HUES64 (cell line): ENCODE measurements at regions not wholly inside any gene's neighbourhood (a gene's known extent, or its start where the extent isn't known, plus 50 kb on each side); places are given as distances from the start of the nearest gene placed in this dataset.
"Not testable (repeated sequence)": the region's sequence is repeated elsewhere in the genome, so short reads cannot be mapped to it uniquely, and the experiment has no call there.

Experiments used
- H3K27ac ChIP-seq: 2 replicates; pipeline ENCODE4 v1.7.0; 2013; ENCODE audit warnings: low read depth, low read length, inconsistent platforms
- H3K27me3 ChIP-seq: 2 replicates; pipeline ENCODE4 v1.6.1; 2013; ENCODE audit warnings: mild to moderate bottlenecking, low read length; ENCODE audit not compliant: insufficient read depth
- H3K36me3 ChIP-seq: 2 replicates; pipeline ENCODE4 v1.6.1; 2013; ENCODE audit warnings: mild to moderate bottlenecking, low read length; ENCODE audit not compliant: insufficient read depth
- H3K4me1 ChIP-seq: 2 replicates; pipeline ENCODE4 v1.6.1; 2013; ENCODE audit warnings: mild to moderate bottlenecking, low read length, moderate library complexity; ENCODE audit not compliant: insufficient read depth
- H3K4me3 ChIP-seq: 2 replicates; pipeline ENCODE4 v1.5.1; 2013; ENCODE audit warnings: mild to moderate bottlenecking, low read length, moderate library complexity
- H3K9ac ChIP-seq: 2 replicates; pipeline ENCODE4 v1.6.1; 2013; ENCODE audit warnings: mild to moderate bottlenecking, low read depth, low read length
- H3K9me3 ChIP-seq: 2 replicates; pipeline ENCODE4 v1.6.1; 2013; ENCODE audit warnings: low read depth, low read length; ENCODE audit not compliant: insufficient read depth
- WGBS: fragments of 150-250, 120-280 bp; methylation state at CpG from one replicate; pipeline ENCODE4 v1.1.7; 2013; ENCODE audit warnings: missing lambda C conversion rate; 5-methylcytosine and 5-hydroxymethylcytosine counted together

DNA sequence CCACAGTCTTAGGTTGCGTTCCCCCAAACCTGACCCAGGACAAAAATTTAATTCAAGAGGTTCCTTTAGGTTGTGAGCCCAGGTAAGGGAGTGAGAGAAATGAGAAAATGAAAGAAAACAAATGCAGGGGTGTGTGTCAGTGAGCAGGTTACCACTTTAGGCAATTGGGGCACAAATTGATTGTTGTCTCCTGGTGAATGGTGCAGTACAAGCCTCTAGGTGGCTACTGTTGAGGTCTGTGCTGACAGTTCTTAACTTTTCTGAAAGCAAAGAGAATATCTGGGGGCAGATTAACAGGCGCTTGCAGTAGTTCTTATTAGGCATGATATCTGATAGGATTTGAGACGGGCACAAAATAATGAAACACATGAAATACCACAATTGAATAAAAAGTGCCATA is 894.6 kb downstream of the FAM181B start:
- no peak overlapping the region for H3K9ac ChIP-seq
- no peaks in the 10 kb centered on the region for H3K4me1 ChIP-seq
- no peaks in the 10 kb centered on the region for H3K27me3 ChIP-seq
- H3K36me3 ChIP-seq: no peaks in the 10 kb centered on the region
- no peak overlapping the region for H3K27ac ChIP-seq
- H3K4me3 ChIP-seq: no peak overlapping the region
- no peaks in the 10 kb centered on the region for H3K9me3 ChIP-seq
- WGBS: 93% methylated on average over 3 of the region's 3 CpGs

DNA sequence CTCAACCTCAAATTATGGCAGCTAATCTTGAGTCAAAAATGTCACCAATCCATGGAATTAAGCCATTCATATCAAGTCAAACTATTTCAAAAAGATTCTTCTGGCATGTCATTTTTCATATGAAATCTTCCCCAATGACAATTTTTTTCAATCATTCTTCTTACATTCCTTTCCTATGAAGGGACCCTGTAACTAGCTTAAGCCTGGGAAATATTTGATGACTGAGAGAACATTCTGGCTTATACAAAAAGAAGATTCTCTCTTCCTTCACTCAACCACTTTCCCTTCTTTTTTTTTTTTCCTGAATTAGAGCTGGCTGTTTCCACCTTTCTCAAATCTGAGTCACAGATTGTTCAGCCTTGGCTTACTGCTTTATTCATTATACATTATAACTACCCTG is 903.7 kb downstream of the FAM181B start:
- Histone ChIP-seq H3K36me3 (no peaks in the 10 kb centered on the region), H3K9me3 (no peaks in the 10 kb centered on the region), H3K27me3 (no peaks in the 10 kb centered on the region), H3K9ac (no peak overlapping the region), H3K4me1 (no peaks in the 10 kb centered on the region), H3K4me3 (no peak overlapping the region), H3K27ac (no peak overlapping the region)

DNA sequence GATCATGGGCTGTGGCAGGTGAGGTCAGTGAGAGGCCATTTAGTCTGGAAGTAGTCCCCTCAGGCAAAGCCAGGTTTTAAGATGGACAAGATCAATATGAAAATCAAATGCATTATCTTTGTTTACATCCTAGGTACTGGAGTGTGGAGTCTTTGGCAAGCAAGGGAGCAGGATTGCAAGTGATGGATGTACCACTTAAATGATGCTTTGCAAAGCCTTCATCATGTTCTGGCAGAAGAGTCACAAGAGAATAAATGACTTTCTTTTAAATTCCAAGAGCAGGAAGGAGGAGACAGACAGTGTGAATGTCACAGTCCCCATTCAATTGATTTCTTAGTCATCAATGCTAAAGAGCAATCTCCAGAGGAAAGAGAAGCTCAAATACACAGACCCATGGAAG is 908.3 kb downstream of the FAM181B start:
- H3K36me3 ChIP-seq: no peaks in the 10 kb centered on the region

DNA sequence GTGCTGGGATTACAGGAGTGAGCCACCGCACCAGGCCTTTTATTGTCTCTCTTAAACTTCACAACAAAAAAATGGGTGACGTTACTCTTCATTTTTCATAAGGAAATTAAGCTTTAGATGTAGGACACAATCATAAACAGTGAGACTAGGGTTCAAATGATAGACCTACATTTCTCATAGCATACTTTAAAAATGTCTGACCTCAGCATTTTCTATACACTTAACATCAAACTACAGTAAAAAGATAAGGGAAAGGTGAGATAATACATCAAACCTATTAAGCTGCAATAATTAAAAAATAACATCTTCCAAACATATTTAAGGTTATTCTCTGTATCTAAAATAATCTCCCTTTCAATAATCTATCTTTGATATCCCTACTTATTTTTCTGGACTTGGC is 914.2 kb downstream of the FAM181B start:
- no peak overlapping the region for H3K27ac ChIP-seq
- no peak overlapping the region for H3K9ac ChIP-seq
- H3K4me1 ChIP-seq: peaks cover 21% of the 10 kb centered on the region
- H3K36me3 ChIP-seq: no peaks in the 10 kb centered on the region
- no peaks in the 10 kb centered on the region for H3K27me3 ChIP-seq
- no peaks in the 10 kb centered on the region for H3K9me3 ChIP-seq
- H3K4me3 ChIP-seq: no peak overlapping the region
- 100% methylated on average over 1 of the region's 2 CpGs for WGBS

More for the DNA sequence above, 908.3 kb downstream of the FAM181B start:
- H3K9me3 ChIP-seq: no peaks in the 10 kb centered on the region
- H3K9ac ChIP-seq: no peak overlapping the region
- no peaks in the 10 kb centered on the region for H3K27me3 ChIP-seq
- peaks cover 12% of the 10 kb centered on the region for H3K4me1 ChIP-seq
- no peak overlapping the region for H3K4me3 ChIP-seq
- no peak overlapping the region for H3K27ac ChIP-seq

DNA sequence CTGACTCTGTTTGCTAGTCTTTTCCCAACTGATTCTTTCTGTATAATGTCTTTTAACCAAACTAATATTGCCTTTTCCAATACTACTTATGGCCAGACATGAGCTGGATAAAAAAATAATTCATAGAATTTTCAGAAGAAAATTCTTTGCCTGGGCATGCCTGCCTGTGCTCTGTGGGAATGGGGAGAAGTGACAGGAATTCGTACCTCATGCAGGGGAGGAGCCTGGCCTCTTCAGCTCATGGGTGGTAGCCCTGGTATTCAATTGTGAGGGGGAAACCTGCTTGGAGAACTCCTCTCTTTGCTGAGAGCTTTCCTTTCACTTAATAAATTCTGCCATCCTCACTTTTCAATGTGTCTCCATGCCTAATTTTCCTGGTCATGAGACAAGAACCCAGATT is 928.8 kb downstream of the FAM181B start:
- Histone ChIP-seq H3K9me3 (no peaks in the 10 kb centered on the region), H3K9ac (no peak overlapping the region), H3K4me3 (no peak overlapping the region), H3K36me3 (no peaks in the 10 kb centered on the region), H3K27me3 (no peaks in the 10 kb centered on the region), H3K27ac (no peak overlapping the region), H3K4me1 (no peaks in the 10 kb centered on the region)
- WGBS: no CpG with 5 or more reads among the region's 1 CpG

DNA sequence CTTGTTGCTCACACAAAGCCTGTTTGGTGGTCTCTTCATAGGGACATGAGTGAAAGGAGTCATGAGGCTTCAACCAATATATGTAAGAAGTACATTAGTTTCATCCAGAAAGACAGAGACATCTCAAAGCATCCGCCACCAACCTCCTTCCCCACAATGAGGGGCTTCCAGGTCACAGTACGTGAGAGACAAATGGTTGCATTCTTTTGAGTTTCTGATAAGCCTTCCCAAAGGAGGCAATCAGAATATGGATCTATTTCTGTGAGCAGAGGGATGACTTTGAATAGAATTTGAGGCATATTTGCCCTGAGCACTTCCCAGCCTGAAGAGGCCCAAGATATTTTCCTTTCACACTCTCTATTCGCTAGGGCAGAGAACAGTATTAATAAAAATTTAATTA is 931.1 kb downstream of the FAM181B start:
- Histone ChIP-seq H3K27me3 (no peaks in the 10 kb centered on the region), H3K9ac (no peak overlapping the region), H3K36me3 (no peaks in the 10 kb centered on the region), H3K9me3 (no peaks in the 10 kb centered on the region), H3K4me1 (no peaks in the 10 kb centered on the region), H3K27ac (no peak overlapping the region), H3K4me3 (no peak overlapping the region)
- no CpG with 5 or more reads among the region's 3 CpGs for WGBS

DNA sequence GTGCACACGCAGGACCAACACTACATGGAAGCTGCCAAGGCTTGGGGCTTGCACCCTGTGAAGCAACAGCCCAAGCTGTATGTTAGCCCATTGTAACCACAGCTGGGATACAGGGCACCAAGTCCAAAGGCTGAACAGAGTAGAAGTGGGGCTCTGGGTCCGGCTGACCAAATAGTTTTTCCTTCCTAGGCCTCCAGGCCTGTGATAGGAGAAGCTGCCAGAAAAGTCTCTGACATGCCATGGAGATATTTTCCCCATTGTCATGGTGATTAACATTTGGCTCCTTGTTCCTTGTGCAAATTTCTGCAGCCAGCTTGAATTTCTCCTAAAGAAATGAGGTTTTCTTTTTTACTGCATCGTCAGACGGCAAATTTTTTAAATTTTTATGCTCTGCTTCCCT is 941.2 kb downstream of the FAM181B start:
- Histone ChIP-seq H3K27ac (no peak overlapping the region), H3K27me3 (no peaks in the 10 kb centered on the region)
- no CpG with 5 or more reads among the region's 4 CpGs for WGBS

DNA sequence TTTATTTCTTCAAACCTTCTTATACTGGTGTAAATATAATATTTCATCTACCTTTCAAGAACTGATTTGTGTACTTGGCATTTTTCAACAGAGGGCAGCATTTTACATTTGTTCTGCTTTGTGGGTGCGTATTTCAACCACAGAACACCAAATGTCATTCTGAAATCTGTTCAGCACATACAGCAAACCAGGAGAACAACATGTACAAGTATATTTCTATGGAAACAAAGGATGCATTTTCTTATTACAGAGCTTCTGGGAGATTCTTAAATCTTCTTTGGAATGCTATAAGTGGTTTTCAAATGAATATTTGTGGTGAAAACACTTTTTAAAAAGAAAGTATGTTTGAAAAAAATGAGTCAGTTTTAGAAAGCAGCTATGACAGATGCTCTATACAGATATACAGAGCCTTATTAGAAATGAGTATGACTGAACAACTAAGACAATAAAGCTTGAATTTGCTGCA is 946.0 kb downstream of the FAM181B start:
- 83% methylated on average over 1 of the region's 1 CpG for WGBS
- H3K4me3 ChIP-seq: no peak overlapping the region

More for the DNA sequence above, 941.2 kb downstream of the FAM181B start:
- H3K4me3 ChIP-seq: no peak overlapping the region
- no peaks in the 10 kb centered on the region for H3K4me1 ChIP-seq
- no peaks in the 10 kb centered on the region for H3K36me3 ChIP-seq
- no peaks in the 10 kb centered on the region for H3K9me3 ChIP-seq
- H3K9ac ChIP-seq: no peak overlapping the region

DNA sequence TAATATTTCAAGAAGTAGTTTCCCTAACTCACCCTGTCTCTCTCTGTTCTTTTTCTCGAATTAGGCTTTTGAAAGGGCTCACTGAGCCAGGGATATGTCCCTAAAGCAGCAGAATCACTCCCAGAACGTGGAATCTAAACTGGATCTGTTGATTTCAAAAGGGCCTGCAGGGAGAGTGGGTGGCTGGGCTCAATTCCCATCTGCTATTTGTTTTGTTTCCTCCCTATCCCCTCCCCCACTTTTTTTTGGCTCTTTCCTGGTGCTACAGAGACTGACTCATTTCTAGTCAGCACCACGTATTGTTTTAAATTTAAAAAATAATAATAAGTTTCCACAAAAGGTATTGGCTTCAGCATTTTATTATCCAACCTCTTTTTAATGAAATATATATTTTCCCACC is 961.5 kb downstream of the FAM181B start:
- no peaks in the 10 kb centered on the region for H3K27me3 ChIP-seq
- 30% methylated on average over 2 of the region's 3 CpGs for WGBS
- no peak overlapping the region for H3K9ac ChIP-seq
- no peaks in the 10 kb centered on the region for H3K36me3 ChIP-seq
- H3K4me1 ChIP-seq: peaks cover 18% of the 10 kb centered on the region
- no peaks in the 10 kb centered on the region for H3K9me3 ChIP-seq
- no peak overlapping the region for H3K4me3 ChIP-seq
- H3K27ac ChIP-seq: no peak overlapping the region; the same call in none of the 2 replicates

More for the DNA sequence above, 946.0 kb downstream of the FAM181B start:
- H3K9me3 ChIP-seq: no peaks in the 10 kb centered on the region
- no peaks in the 10 kb centered on the region for H3K36me3 ChIP-seq
- H3K9ac ChIP-seq: no peak overlapping the region
- H3K27ac ChIP-seq: no peak overlapping the region
- no peaks in the 10 kb centered on the region for H3K4me1 ChIP-seq
- no peaks in the 10 kb centered on the region for H3K27me3 ChIP-seq

DNA sequence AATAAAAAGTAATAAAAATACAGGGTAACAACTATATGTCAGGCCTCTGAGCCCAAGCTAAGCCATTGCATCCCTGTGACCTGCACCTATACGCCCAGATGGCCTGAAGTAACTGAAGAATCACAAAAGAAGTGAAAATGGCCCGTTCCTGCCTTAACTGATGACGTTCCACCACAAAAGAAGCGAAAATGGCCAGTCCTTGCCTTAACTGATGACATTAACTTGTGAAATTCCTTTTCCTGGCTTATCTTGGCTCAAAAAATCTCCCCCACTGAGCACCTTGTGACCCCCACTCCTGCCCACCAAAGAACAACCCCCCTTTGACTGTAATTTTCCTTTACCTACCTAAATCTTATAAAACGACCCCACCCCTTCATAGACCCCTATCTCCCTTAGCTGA is 963.8 kb downstream of the FAM181B start:
- peaks cover 18% of the 10 kb centered on the region for H3K4me1 ChIP-seq
- H3K4me3 ChIP-seq, H3K27me3 ChIP-seq, H3K27ac ChIP-seq, H3K9me3 ChIP-seq, H3K9ac ChIP-seq, H3K36me3 ChIP-seq: not testable (repeated sequence)
- WGBS: 43% methylated on average over 4 of the region's 5 CpGs

DNA sequence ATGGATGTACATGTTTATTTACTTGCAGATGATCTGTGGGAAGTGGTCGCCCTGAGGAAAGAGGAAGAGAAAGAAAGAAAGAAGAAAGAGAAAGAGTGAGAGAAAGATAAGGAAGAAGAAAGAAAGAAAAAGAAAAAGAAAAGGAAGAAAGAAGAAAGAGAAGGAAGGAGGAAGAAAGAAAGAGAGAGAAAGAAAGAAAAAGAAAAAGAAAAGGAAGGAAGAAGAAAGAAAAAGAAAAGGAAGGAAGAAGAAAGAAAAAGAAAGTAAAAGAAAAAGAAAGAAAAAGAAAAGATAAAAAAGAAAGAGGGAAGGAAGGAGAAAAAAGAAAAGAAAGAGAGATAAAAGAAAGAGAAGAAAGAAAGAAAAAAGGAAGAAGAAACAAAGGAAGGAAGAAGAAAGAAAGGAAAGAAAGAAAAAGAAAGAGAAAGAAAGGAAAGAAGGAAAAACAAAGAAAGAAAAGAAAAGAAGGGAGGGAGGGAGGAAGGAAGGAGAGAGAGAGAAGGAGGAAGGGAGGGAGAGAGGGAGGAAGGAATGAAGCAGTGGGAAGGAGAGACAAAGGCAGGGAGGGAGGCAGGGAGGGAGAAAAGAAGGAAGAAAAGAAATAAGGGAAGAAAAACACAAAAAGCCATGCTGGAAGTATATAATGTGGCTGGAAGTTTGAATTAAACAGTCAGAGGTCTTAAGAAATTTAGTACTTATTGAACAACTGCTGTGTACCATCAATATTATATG is 976.6 kb downstream of the FAM181B start:
- no peak overlapping the region for H3K9ac ChIP-seq
- WGBS: 93% methylated on average over 1 of the region's 1 CpG

DNA sequence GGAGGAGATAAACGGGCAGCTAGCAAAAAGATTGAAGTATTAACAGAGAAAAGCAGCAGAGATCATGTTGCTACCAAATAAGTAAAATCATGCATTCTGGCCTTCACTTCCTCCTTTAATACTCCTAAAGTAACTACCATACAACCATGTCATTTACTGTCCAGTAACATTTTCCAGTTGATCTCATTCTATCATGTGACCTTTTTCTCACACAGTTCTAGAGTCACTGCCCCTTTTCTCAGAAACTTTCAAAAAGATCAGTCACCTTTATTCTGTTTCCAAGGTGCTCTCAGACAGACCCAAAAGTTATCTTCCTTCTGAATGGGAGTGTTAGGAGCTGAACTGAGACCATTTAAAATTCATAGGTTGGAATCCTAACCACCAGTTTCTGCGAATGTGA is 984.4 kb downstream of the FAM181B start:
- Histone ChIP-seq H3K36me3 (no peaks in the 10 kb centered on the region), H3K27ac (no peak overlapping the region), H3K9ac (no peak overlapping the region), H3K27me3 (no peaks in the 10 kb centered on the region), H3K4me1 (no peaks in the 10 kb centered on the region), H3K4me3 (no peak overlapping the region), H3K9me3 (peaks cover 3% of the 10 kb centered on the region; the same call in 1 of the 2 replicates)
- WGBS: 99% methylated on average over 2 of the region's 2 CpGs

More for the DNA sequence above, 976.6 kb downstream of the FAM181B start:
- Histone ChIP-seq H3K27ac (no peak overlapping the region), H3K36me3 (no peaks in the 10 kb centered on the region), H3K4me1 (no peaks in the 10 kb centered on the region), H3K4me3 (no peak overlapping the region), H3K9me3 (no peaks in the 10 kb centered on the region), H3K27me3 (no peaks in the 10 kb centered on the region)
